Mammary epithelial cell (primary cell): ENCODE measurements at regions not wholly inside any gene's neighbourhood (a gene's known extent, or its start where the extent isn't known, plus 50 kb on each side); places are given as distances from the start of the nearest gene placed in this dataset.

Experiments used
- CTCF ChIP-seq, 2 donors: IDR thresholded peaks in 1 of 2; conservative IDR thresholded peaks in 1 of 2; 2 replicates each; pipeline ENCODE4 v1.5.1; 2011 to 2012; ENCODE audit warnings: inconsistent platforms in 2 of 2, low read length in 2 of 2, mild to moderate bottlenecking in 2 of 2, control low read depth in 1 of 2, low read depth in 1 of 2; ENCODE audit not compliant: insufficient read depth in 1 of 2; ENCODE audit errors: extremely low read depth in 1 of 2
- EZH2 ChIP-seq: IDR thresholded peaks from 2 replicates; pipeline ENCODE4 v1.6.1; 2012; ENCODE audit warnings: low read length, inconsistent platforms, borderline replicate concordance

- TF ChIP-seq CTCF (conservative IDR thresholded peaks at IDR 0.05 in 1 of 2, IDR thresholded peaks at IDR 0.05 in 1 of 2; ENCODE audit: extremely low read depth in 1 of 2, insufficient read depth in 1 of 2, low read depth in 1 of 2, low read length in 2 of 2): no peak
- TF ChIP-seq EZH2: no peak
Observed at GRCh38 chr12:115891556-115892164, 385.8 kb downstream of the MED13L start.
